Smooth muscle cell (in vitro differentiated cells): ENCODE measurements at regions not wholly inside any gene's neighbourhood (a gene's known extent, or its start where the extent isn't known, plus 50 kb on each side); places are given as distances from the start of the nearest gene placed in this dataset.
"Not testable (repeated sequence)": the region's sequence is repeated elsewhere in the genome, so short reads cannot be mapped to it uniquely, and the experiment has no call there.

Experiments
- DNase-seq: peaks from one replicate; lab custom pipeline; 2025; ENCODE audit not compliant: unreplicated experiment; lab: John Stamatoyannopoulos, UW
- H2AFZ ChIP-seq: fragments of 200-600 bp; sonication (generic); 2 replicates; pipeline ENCODE4 v1.6.0; 2016; ENCODE audit warnings: antibody characterized with exemption, low read depth, mild to moderate bottlenecking
- H3F3A ChIP-seq: fragments of 200-600 bp; sonication (generic); 2 replicates; pipeline ENCODE4 v1.6.0; 2017; ENCODE audit warnings: antibody characterized with exemption, low read depth
- H3K27ac ChIP-seq: fragments of 200-600 bp; sonication (generic); 2 replicates; pipeline ENCODE4 v1.5.1; 2016; ENCODE audit warnings: low read depth, mild to moderate bottlenecking
- H3K27me3 ChIP-seq: fragments of 200-600 bp; sonication (generic); 2 replicates; pipeline ENCODE4 v1.6.1; 2016; ENCODE audit warnings: low read depth, mild to moderate bottlenecking
- H3K36me3 ChIP-seq: fragments of 200-600 bp; sonication (generic); 2 replicates; pipeline ENCODE4 v1.5.1; 2016; ENCODE audit warnings: low read depth
- H3K4me1 ChIP-seq: fragments of 200-600 bp; sonication (generic); 2 replicates; pipeline ENCODE4 v1.5.1; 2016; ENCODE audit warnings: low read depth
- H3K4me2 ChIP-seq: fragments of 200-600 bp; sonication (generic); 2 replicates; pipeline ENCODE4 v1.6.0; 2016; ENCODE audit warnings: mild to moderate bottlenecking
- H3K4me3 ChIP-seq: fragments of 200-600 bp; sonication (generic); 2 replicates; pipeline ENCODE4 v1.5.1; 2016; ENCODE audit warnings: mild to moderate bottlenecking
- H3K79me2 ChIP-seq: fragments of 200-600 bp; sonication (generic); 2 replicates; pipeline ENCODE4 v1.6.0; 2016; ENCODE audit warnings: low read depth, mild to moderate bottlenecking
- H3K9ac ChIP-seq: fragments of 200-600 bp; sonication (generic); 2 replicates; pipeline ENCODE4 v1.6.0; 2016; ENCODE audit warnings: low read depth
- H3K9me3 ChIP-seq: fragments of 200-600 bp; sonication (generic); replicated peaks from 2 replicates; pipeline ENCODE4 v1.5.1; 2016; ENCODE audit warnings: low read depth
- H4K20me1 ChIP-seq: fragments of 200-600 bp; sonication (generic); 2 replicates; pipeline ENCODE4 v1.6.0; 2016; ENCODE audit warnings: low read depth
- CTCF ChIP-seq: fragments of 200-600 bp; sonication (generic); IDR thresholded peaks from 2 replicates; pipeline ENCODE4 v1.5.1; 2017; ENCODE audit warnings: borderline replicate concordance, mild to moderate bottlenecking, antibody characterized with exemption; ENCODE audit not compliant: insufficient read depth, poor library complexity, severe bottlenecking
- WGBS: methylation state at CpG from one replicate; pipeline ENCODE4 v1.1.7; 2016; ENCODE audit warnings: low lambda C conversion rate; 5-methylcytosine and 5-hydroxymethylcytosine counted together

GRCh38 chr11:36738292-36738861 is 140.3 kb upstream of the RAG2 start:
- WGBS: 67% methylated on average over 3 of the region's 3 CpGs
- H4K20me1 ChIP-seq: no peaks in the 10 kb centered on the region
- H3K4me2 ChIP-seq: no peak overlapping the region
- H2AFZ ChIP-seq: no peak overlapping the region
- H3K79me2 ChIP-seq: no peaks in the 10 kb centered on the region
- H3K9me3 ChIP-seq: no peaks in the 10 kb centered on the region
- no peak overlapping the region for H3K27ac ChIP-seq
- H3K4me1 ChIP-seq: no peaks in the 10 kb centered on the region
- peaks cover 8% of the 10 kb centered on the region for H3K27me3 ChIP-seq
- H3K36me3 ChIP-seq: no peaks in the 10 kb centered on the region
- no peaks in the 10 kb centered on the region for H3F3A ChIP-seq
- H3K9ac ChIP-seq: no peak overlapping the region
- no peak for TF ChIP-seq CTCF
- no peak overlapping the region for H3K4me3 ChIP-seq
- no peak for DNase-seq

GRCh38 chr11:36736103-36736502 is 138.1 kb upstream of the RAG2 start:
- H3K79me2 ChIP-seq: no peaks in the 10 kb centered on the region
- no peaks in the 10 kb centered on the region for H3F3A ChIP-seq
- H3K9ac ChIP-seq: no peak overlapping the region
- 93% methylated on average over 3 of the region's 3 CpGs for WGBS
- no peaks in the 10 kb centered on the region for H3K36me3 ChIP-seq
- DNase-seq: no peak
- H3K27me3 ChIP-seq: peaks cover 12% of the 10 kb centered on the region
- no peaks in the 10 kb centered on the region for H3K4me1 ChIP-seq
- TF ChIP-seq CTCF: no peak
- no peaks in the 10 kb centered on the region for H3K9me3 ChIP-seq
- no peak overlapping the region for H3K4me2 ChIP-seq
- no peak overlapping the region for H2AFZ ChIP-seq
- H3K27ac ChIP-seq: no peak overlapping the region
- H4K20me1 ChIP-seq: no peaks in the 10 kb centered on the region
- H3K4me3 ChIP-seq: no peak overlapping the region

GRCh38 chr11:36733721-36734120 is 135.7 kb upstream of the RAG2 start:
- not testable (repeated sequence) for H3F3A ChIP-seq, H2AFZ ChIP-seq, DNase-seq, H3K27ac ChIP-seq, H3K9me3 ChIP-seq, H3K4me1 ChIP-seq, H3K4me2 ChIP-seq, H3K79me2 ChIP-seq, H3K27me3 ChIP-seq, H4K20me1 ChIP-seq, H3K36me3 ChIP-seq, H3K4me3 ChIP-seq, H3K9ac ChIP-seq
- WGBS: 92% methylated on average over 10 of the region's 10 CpGs

GRCh38 chr11:36730761-36731160 is 132.7 kb upstream of the RAG2 start:
- H2AFZ ChIP-seq: no peak overlapping the region
- WGBS: 83% methylated on average over 2 of the region's 2 CpGs
- H3K79me2 ChIP-seq: no peaks in the 10 kb centered on the region
- no peak overlapping the region for H3K27ac ChIP-seq
- H4K20me1 ChIP-seq: no peaks in the 10 kb centered on the region
- H3K27me3 ChIP-seq: peaks cover 8% of the 10 kb centered on the region
- H3K4me1 ChIP-seq: no peaks in the 10 kb centered on the region
- no peak overlapping the region for H3K9ac ChIP-seq
- TF ChIP-seq CTCF: no peak
- DNase-seq: no peak
- H3K4me2 ChIP-seq: no peak overlapping the region
- H3K9me3 ChIP-seq: no peaks in the 10 kb centered on the region
- no peak overlapping the region for H3K4me3 ChIP-seq
- no peaks in the 10 kb centered on the region for H3F3A ChIP-seq
- H3K36me3 ChIP-seq: no peaks in the 10 kb centered on the region
